Transverse colon (tissue), 3 donors: ENCODE measurements at regions not wholly inside any gene's neighbourhood (a gene's known extent, or its start where the extent isn't known, plus 50 kb on each side); places are given as distances from the start of the nearest gene placed in this dataset.

ENCODE experiments used
- POLR2A ChIP-seq: fragments of 450-650 bp; IDR thresholded peaks from one replicate; pipeline ENCODE4 v1.6.1; 2016; ENCODE audit warnings: antibody characterized with exemption, mild to moderate bottlenecking, moderate library complexity
- TF ChIP-seq, protein P1 (sequence below), 5 experiments: fragments of 200-600 bp in 3 of 5; fragments of 450-650 bp in 2 of 5; sonication (generic) in 3 of 5; IDR thresholded peaks; 1 replicate in 2 of 5; 2 replicates in 3 of 5; pipeline ENCODE4 v1.5.1; 2016 to 2017; ENCODE audit warnings: antibody characterized with exemption in 5 of 5, inconsistent platforms in 3 of 5, mild to moderate bottlenecking in 2 of 5, moderate library complexity in 1 of 5

DNA sequence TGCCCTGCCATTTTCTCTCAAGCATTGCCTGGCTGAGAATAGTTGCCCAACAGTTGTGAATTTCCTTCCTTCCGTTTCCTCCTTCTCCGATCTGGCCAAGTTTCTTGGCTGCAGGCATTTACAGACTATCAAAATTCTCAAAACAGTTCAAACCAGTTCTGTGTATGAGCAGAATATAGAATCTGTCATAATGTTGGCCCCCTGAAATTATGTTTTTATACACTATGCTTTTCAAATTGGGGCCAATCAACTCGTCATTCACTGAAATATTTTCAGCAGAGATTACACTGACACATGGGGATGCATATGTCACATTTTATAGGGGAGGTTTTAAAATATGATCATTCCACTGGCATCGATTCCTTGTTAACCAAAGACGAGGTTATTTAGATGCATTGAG, 284.2 kb upstream of the TMTC4 start:
- TF ChIP-seq, protein P1, sequence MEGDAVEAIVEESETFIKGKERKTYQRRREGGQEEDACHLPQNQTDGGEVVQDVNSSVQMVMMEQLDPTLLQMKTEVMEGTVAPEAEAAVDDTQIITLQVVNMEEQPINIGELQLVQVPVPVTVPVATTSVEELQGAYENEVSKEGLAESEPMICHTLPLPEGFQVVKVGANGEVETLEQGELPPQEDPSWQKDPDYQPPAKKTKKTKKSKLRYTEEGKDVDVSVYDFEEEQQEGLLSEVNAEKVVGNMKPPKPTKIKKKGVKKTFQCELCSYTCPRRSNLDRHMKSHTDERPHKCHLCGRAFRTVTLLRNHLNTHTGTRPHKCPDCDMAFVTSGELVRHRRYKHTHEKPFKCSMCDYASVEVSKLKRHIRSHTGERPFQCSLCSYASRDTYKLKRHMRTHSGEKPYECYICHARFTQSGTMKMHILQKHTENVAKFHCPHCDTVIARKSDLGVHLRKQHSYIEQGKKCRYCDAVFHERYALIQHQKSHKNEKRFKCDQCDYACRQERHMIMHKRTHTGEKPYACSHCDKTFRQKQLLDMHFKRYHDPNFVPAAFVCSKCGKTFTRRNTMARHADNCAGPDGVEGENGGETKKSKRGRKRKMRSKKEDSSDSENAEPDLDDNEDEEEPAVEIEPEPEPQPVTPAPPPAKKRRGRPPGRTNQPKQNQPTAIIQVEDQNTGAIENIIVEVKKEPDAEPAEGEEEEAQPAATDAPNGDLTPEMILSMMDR (IDR thresholded peaks at IDR 0.05), result no peak
- no peak for TF ChIP-seq POLR2A
